ENCODE measurements at regions not wholly inside any gene's neighbourhood (a gene's known extent, or its start where the extent isn't known, plus 50 kb on each side); places are given as distances from the start of the nearest gene placed in this dataset.

- BruUV-seq (replicated peaks) = no TSS peak
- 0% methylated on average over 1 of the region's 1 CpG for WGBS (ENCODE audit: low lambda C conversion rate)
- no peaks in the 10 kb centered on the region for H3K27me3 ChIP-seq (ENCODE audit: control insufficient read depth in 1 of 2, insufficient read depth in 2 of 2, low read length in 2 of 2)
- H3K79me2 ChIP-seq (ENCODE audit: insufficient read depth, low read length) = no peaks in the 10 kb centered on the region
- no peak for DNase-seq (ENCODE audit: low spot score)
- POLR2A ChIA-PET = no interaction called here
- TF ChIP-seq BHLHE40 (IDR thresholded peaks at IDR 0.05; ENCODE audit: low read length) = no peak
- TF ChIP-seq NR0B2 (CRISPR knock-in tag; IDR thresholded peaks at IDR 0.05) = no peak
- no peak for TF ChIP-seq FIP1L1 (IDR thresholded peaks at IDR 0.05; ENCODE audit: borderline replicate concordance, insufficient read depth, low read depth, low read length)
- no peak for TF ChIP-seq ZNF350 (CRISPR knock-in tag; IDR thresholded peaks at IDR 0.05; ENCODE audit: borderline replicate concordance, low read depth)
- TF ChIP-seq ZNF337 (CRISPR knock-in tag; IDR thresholded peaks at IDR 0.05; ENCODE audit: borderline replicate concordance, low read depth) = no peak
- TF ChIP-seq GRHL1 (CRISPR knock-in tag; conservative IDR thresholded peaks at IDR 0.05) = no peak
- TF ChIP-seq CC2D1A (CRISPR knock-in tag; IDR thresholded peaks at IDR 0.05) = no peak
- TF ChIP-seq ZNF567 (CRISPR knock-in tag; IDR thresholded peaks at IDR 0.05; ENCODE audit: borderline replicate concordance) = no peak
- TF ChIP-seq ZNF446 (CRISPR knock-in tag; IDR thresholded peaks at IDR 0.05) = no peak
- no peak for TF ChIP-seq RARA (CRISPR knock-in tag; IDR thresholded peaks at IDR 0.05)
- no peak for TF ChIP-seq ZNF691 (CRISPR knock-in tag; IDR thresholded peaks at IDR 0.05; ENCODE audit: borderline replicate concordance, low read depth)
- no peak overlapping the region for H2AFZ ChIP-seq (ENCODE audit: low read length)
- in situ Hi-C loops (cut with HindIII; ENCODE audit: extremely low pct_ligation_motif_present, low pct_unique_long_range_greater_than_20kb) (no loop called here), intact Hi-C loops (cut with micrococcal nuclease; ENCODE audit: unreplicated experiment) (no loop called here)
- CTCF ChIA-PET (ENCODE audit: low intra/inter-chr PET ratio, low total read pairs) = no interaction called here
- H3K27ac ChIP-seq (ENCODE audit: extremely low read length, insufficient read depth, low read length) = no peak overlapping the region
- H3K4me2 ChIP-seq (ENCODE audit: low read depth, low read length) = no peak overlapping the region
- no peak for FAIRE-seq
- no peaks in the 10 kb centered on the region for H3K36me3 ChIP-seq (replicated peaks in 1 of 2; ENCODE audit: control insufficient read depth in 1 of 2, insufficient read depth in 2 of 2, low read length in 2 of 2)
- no peak overlapping the region for H3K4me3 ChIP-seq (replicated peaks in 1 of 3; ENCODE audit: insufficient read depth in 1 of 3, low read depth in 2 of 3, low read length in 3 of 3)
- H3K9me3 ChIP-seq (ENCODE audit: low read length) = no peaks in the 10 kb centered on the region
- no peaks in the 10 kb centered on the region for H3K4me1 ChIP-seq (ENCODE audit: insufficient read depth, low read length)
- H3K9ac ChIP-seq (ENCODE audit: insufficient read depth, low read depth, low read length) = no peak overlapping the region
- H4K20me1 ChIP-seq (ENCODE audit: insufficient read depth, low read length) = no peaks in the 10 kb centered on the region
- ATAC-seq = no peak
Observed at GRCh38 chr11:36837831-36838437, 239.9 kb upstream of the RAG2 start.

All from HepG2 (cell line).